Naive thymus-derived CD4-positive, alpha-beta T cell (primary cell): ENCODE measurements at regions not wholly inside any gene's neighbourhood (a gene's known extent, or its start where the extent isn't known, plus 50 kb on each side); places are given as distances from the start of the nearest gene placed in this dataset.

Experiments used
- ATAC-seq: fragments of 150-1000 bp; cut with Tn5 transposase; 2 replicates; pipeline ENCODE4 v1.10.0; 2021; ENCODE audit warnings: mild to moderate bottlenecking, moderate library complexity
- CTCF ChIA-PET: fragments of 350-600 bp; sonication (Branson Sonifier 250); formaldehyde crosslinking; loops from one replicate; lab custom pipeline; 2021; ENCODE audit warnings: antibody characterized with exemption; lab: Charles Lee
- POLR2A ChIA-PET: fragments of 350-600 bp; sonication (Branson Sonifier 250); formaldehyde crosslinking; loops from one replicate; lab custom pipeline; 2021; ENCODE audit warnings: antibody characterized with exemption, inconsistent platforms; lab: Charles Lee
- DNase-seq, 9 donors: peaks; one replicate each; pipeline versions ENCODE4 v3.0.0 to v3.0.0-alpha.2; 2020 to 2022; ENCODE audit warnings: mixed read lengths in 1 of 9
- H3K27ac ChIP-seq: one replicate; pipeline ENCODE4 v1.7.0; 2013; ENCODE audit warnings: mild to moderate bottlenecking, low read depth, low read length, moderate library complexity
- H3K27me3 ChIP-seq, 2 donors: one replicate each; pipeline ENCODE4 v1.7.0; 2013; ENCODE audit warnings: low read length in 2 of 2, mild to moderate bottlenecking in 2 of 2, moderate library complexity in 2 of 2; ENCODE audit not compliant: control insufficient read depth in 2 of 2, insufficient read depth in 2 of 2
- H3K36me3 ChIP-seq, 3 experiments: 1 replicate in 2 of 3; 2 replicates in 1 of 3; pipeline ENCODE4 v1.7.0; 2013; ENCODE audit warnings: low read length in 3 of 3, mild to moderate bottlenecking in 3 of 3, moderate library complexity in 1 of 3; ENCODE audit not compliant: insufficient read depth in 3 of 3, control insufficient read depth in 2 of 3
- H3K4me1 ChIP-seq, 2 donors: one replicate each; pipeline ENCODE4 v1.7.0; 2013; ENCODE audit warnings: low read length in 2 of 2, mild to moderate bottlenecking in 2 of 2, moderate library complexity in 1 of 2; ENCODE audit not compliant: control insufficient read depth in 2 of 2, insufficient read depth in 2 of 2
- H3K4me3 ChIP-seq: 2 replicates; pipeline ENCODE4 v1.7.0; 2013; ENCODE audit warnings: mild to moderate bottlenecking, low read length
- H3K9me3 ChIP-seq, 3 experiments: 1 replicate in 2 of 3; 2 replicates in 1 of 3; pipeline ENCODE4 v1.7.0; 2013; ENCODE audit warnings: low read length in 3 of 3; ENCODE audit not compliant: control insufficient read depth in 2 of 3
- H3K27ac Mint-ChIP-seq, 9 donors: one replicate each; pipeline ENCODE4 v1.8.0; 2020 to 2022; ENCODE audit warnings: mixed read lengths in 9 of 9, mild to moderate bottlenecking in 8 of 9, moderate library complexity in 5 of 9, inconsistent platforms in 2 of 9
- H3K27me3 Mint-ChIP-seq, 5 donors: one replicate each; pipeline ENCODE4 v1.8.0; 2021 to 2022; ENCODE audit warnings: mixed read lengths in 5 of 5, mild to moderate bottlenecking in 1 of 5
- H3K36me3 Mint-ChIP-seq, 5 donors: one replicate each; pipeline ENCODE4 v1.8.0; 2020 to 2022; ENCODE audit warnings: mixed read lengths in 5 of 5, mild to moderate bottlenecking in 3 of 5, inconsistent platforms in 1 of 5
- H3K4me1 Mint-ChIP-seq, 7 donors: one replicate each; pipeline ENCODE4 v1.8.0; 2020 to 2022; ENCODE audit warnings: mixed read lengths in 7 of 7, mild to moderate bottlenecking in 3 of 7, inconsistent platforms in 1 of 7
- H3K4me3 Mint-ChIP-seq, 10 donors: one replicate each; pipeline ENCODE4 v1.8.0; 2020 to 2022; ENCODE audit warnings: mild to moderate bottlenecking in 10 of 10, mixed read lengths in 10 of 10, moderate library complexity in 6 of 10, inconsistent platforms in 2 of 10
- H3K9me3 Mint-ChIP-seq, 11 donors: one replicate each; pipeline ENCODE4 v1.8.0; 2020 to 2022; ENCODE audit warnings: mixed read lengths in 11 of 11, mild to moderate bottlenecking in 4 of 11, inconsistent platforms in 1 of 11, moderate library complexity in 1 of 11
- intact Hi-C, 2 donors: fragments of 100-400 bp; cut with micrococcal nuclease; formaldehyde crosslinking; loops; one replicate each; pipeline ENCODE4 v1.15.1; 2023

DNA sequence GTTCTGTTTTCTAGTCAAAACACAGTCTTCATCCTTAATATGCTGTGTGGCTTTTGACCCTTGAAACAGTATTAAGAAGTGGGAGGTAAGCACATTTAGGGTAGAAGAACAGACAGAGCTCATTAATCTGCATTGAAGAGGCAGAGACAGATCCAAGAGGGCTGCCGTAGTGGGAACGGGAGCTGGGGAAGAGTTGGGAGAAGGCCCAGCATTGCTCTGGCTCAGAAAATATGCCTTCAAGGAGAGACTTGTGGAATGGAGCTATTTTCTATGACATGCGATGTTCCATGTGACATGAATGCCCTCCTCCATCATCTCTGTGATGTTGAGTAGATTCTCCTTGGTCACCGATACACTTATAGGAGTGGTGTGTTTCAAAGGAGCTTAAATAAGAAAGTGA, 273.3 kb upstream of the BOD1L1 start:
- intact Hi-C loops: no loop called here
- Histone ChIP-seq H3K4me1 (no peaks in the 10 kb centered on the region), H3K27ac (no peak overlapping the region), H3K9me3 (no peaks in the 10 kb centered on the region), H3K4me3 (no peak overlapping the region), H3K27me3 (no peaks in the 10 kb centered on the region), H3K36me3 (no peaks in the 10 kb centered on the region)
- ATAC-seq (no peak), DNase-seq (no peak)
- Mint-ChIP-seq H3K4me1 (no peaks in the 10 kb centered on the region), H3K4me3 (no peak overlapping the region), H3K36me3 (no peaks in the 10 kb centered on the region), H3K9me3 (peaks cover 0 to 2% (median 0%) of the 10 kb centered on the region in 11 donors), H3K27ac (no peak overlapping the region), H3K27me3 (peaks cover 0 to 7% (median 5%) of the 10 kb centered on the region in 5 donors)
- CTCF ChIA-PET: no interaction called here
- POLR2A ChIA-PET: no interaction called here

DNA sequence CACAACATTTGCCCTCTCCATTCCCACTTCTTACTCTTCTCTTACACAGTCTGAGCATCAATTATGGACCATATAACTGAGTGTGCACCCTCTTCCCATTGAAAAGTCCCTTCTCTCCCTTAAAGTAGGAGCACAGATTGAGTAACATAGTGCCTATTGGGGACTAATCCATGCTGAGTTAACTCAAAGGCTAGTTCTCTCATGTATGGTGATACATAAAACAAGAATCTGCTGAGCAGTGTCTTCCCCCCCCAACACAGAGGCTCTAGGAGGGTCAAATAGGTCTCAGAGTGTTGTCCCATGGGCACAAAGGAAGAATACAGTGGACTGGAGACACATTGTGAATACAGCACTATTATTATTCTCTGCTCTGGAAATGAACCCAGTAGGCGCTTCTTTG, 274.6 kb upstream of the BOD1L1 start:
- POLR2A ChIA-PET: no interaction called here
- no peak for DNase-seq
- no peak for ATAC-seq
- Mint-ChIP-seq H3K4me1 (no peaks in the 10 kb centered on the region), H3K36me3 (no peaks in the 10 kb centered on the region), H3K27ac (no peak overlapping the region), H3K9me3 (peaks cover 0 to 2% (median 0%) of the 10 kb centered on the region in 11 donors), H3K4me3 (no peak overlapping the region), H3K27me3 (peaks cover 0 to 10% (median 5%) of the 10 kb centered on the region in 5 donors)
- H3K4me1 ChIP-seq: no peaks in the 10 kb centered on the region
- H3K9me3 ChIP-seq: no peaks in the 10 kb centered on the region
- intact Hi-C loops: no loop called here
- CTCF ChIA-PET: no interaction called here
- no peak overlapping the region for H3K4me3 ChIP-seq
- H3K27ac ChIP-seq: no peak overlapping the region
- no peaks in the 10 kb centered on the region for H3K27me3 ChIP-seq
- H3K36me3 ChIP-seq: no peaks in the 10 kb centered on the region

DNA sequence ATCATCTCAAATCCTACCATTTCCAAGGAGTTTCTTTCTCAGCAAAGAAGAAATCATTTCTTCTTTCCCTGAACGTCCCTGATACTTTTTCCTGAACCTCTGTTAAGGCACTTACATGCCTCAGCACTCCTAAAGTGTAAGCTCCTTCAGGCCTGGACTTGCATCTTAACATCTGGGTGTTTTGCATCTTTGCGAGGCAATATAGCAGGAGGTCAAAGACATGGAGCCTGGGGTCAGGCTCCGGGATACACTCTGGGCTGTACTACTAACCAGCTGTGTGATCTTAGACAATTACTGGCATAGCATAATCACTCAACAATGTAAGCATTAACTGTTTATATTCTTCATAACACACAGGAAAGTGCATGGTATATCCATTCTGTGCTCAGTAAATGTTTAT, 275.5 kb upstream of the BOD1L1 start:
- POLR2A ChIA-PET: no interaction called here
- ATAC-seq: no peak
- H3K9me3 ChIP-seq: no peaks in the 10 kb centered on the region
- Mint-ChIP-seq H3K4me3 (no peak overlapping the region), H3K4me1 (no peaks in the 10 kb centered on the region), H3K36me3 (no peaks in the 10 kb centered on the region), H3K27ac (no peak overlapping the region), H3K9me3 (peaks cover 0 to 2% (median 0%) of the 10 kb centered on the region in 11 donors), H3K27me3 (peaks cover 0 to 10% (median under 1%) of the 10 kb centered on the region in 5 donors)
- H3K27me3 ChIP-seq: no peaks in the 10 kb centered on the region
- H3K27ac ChIP-seq: no peak overlapping the region
- CTCF ChIA-PET: no interaction called here
- intact Hi-C loops: no loop called here
- H3K4me3 ChIP-seq: no peak overlapping the region
- DNase-seq: no peak
- no peaks in the 10 kb centered on the region for H3K4me1 ChIP-seq
- no peaks in the 10 kb centered on the region for H3K36me3 ChIP-seq

DNA sequence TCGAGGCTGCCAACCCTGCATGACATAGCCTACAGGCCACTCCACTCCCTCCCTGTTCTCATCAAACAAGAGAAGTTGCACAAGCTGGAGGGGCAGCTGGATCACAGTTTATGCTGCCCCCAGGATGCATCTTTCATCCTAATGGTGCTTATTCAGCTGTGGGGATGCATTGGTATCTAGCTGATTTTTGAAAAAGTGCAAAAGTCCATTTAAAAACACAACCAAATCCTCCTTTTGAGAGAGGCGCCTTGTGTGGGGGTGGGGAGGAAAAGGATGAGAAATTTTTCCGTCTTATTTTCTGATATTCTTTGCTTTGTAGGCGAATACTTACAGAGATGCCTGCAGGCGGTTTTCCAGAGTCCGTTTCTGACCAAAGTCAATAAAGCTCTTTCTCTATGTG, 276.4 kb upstream of the BOD1L1 start:
- POLR2A ChIA-PET: no interaction called here
- H3K36me3 Mint-ChIP-seq: no peaks in the 10 kb centered on the region

DNA sequence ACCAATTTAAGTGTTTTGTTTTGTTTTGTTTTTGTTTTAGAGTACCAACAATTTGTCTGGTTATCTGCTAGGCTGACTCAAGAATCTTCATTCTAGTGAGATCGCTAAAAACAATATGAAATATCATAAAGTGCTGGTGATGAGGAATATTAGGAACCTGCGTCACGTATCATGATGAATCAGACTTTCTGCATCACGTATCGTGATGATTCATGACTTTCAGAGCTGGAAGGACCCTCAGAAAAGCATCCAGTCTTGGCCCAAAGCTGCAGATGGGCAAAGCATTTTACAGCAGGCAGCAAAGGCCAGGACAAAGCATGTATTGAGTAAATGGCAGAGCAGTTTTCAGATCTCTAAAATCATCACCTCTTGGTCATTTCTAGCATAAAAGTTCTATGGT, 278.0 kb upstream of the BOD1L1 start:
- Mint-ChIP-seq H3K9me3 (no peaks in the 10 kb centered on the region), H3K4me3 (no peak overlapping the region), H3K27ac (no peak overlapping the region), H3K4me1 (no peaks in the 10 kb centered on the region), H3K27me3 (peaks cover 0 to 7% (median 0%) of the 10 kb centered on the region in 5 donors), H3K36me3 (no peaks in the 10 kb centered on the region)
- no peak overlapping the region for H3K4me3 ChIP-seq
- H3K36me3 ChIP-seq: no peaks in the 10 kb centered on the region
- DNase-seq (no peak), ATAC-seq (no peak)
- no peak overlapping the region for H3K27ac ChIP-seq
- H3K9me3 ChIP-seq: no peaks in the 10 kb centered on the region
- ChIA-PET CTCF (no interaction called here), POLR2A (no interaction called here)
- H3K27me3 ChIP-seq: no peaks in the 10 kb centered on the region
- no peaks in the 10 kb centered on the region for H3K4me1 ChIP-seq
- intact Hi-C loops: no loop called here

More for the DNA sequence above, 276.4 kb upstream of the BOD1L1 start:
- Mint-ChIP-seq H3K27ac (no peak overlapping the region), H3K4me3 (no peak overlapping the region), H3K27me3 (peaks cover 0 to 10% (median 0%) of the 10 kb centered on the region in 5 donors), H3K4me1 (no peaks in the 10 kb centered on the region), H3K9me3 (peaks cover 0 to 2% (median 0%) of the 10 kb centered on the region in 11 donors)
- Histone ChIP-seq H3K27me3 (no peaks in the 10 kb centered on the region), H3K27ac (no peak overlapping the region), H3K9me3 (no peaks in the 10 kb centered on the region), H3K4me1 (no peaks in the 10 kb centered on the region), H3K36me3 (no peaks in the 10 kb centered on the region), H3K4me3 (no peak overlapping the region)
- CTCF ChIA-PET: no interaction called here
- intact Hi-C loops: no loop called here
- DNase-seq: no peak
- ATAC-seq: no peak

DNA sequence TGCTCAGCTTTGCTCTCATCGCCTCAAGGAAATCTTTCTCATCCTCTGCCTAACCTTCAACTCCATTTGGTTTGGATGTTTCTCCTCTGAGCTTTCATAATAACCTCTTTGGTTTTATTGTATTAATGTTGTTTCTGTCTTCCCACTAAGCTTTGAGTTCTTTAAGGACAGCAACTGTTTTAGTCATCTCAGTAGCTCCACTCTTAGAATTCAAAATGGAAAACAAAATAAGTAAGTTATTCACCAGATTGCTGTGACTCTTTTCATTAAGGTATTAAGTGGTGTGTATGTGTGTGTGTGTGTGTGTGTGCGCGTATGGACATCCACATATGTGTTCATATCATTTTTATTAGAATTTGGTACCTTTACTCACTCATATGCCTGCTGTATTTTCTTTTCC, 279.2 kb upstream of the BOD1L1 start:
- Histone ChIP-seq H3K4me1 (no peaks in the 10 kb centered on the region), H3K9me3 (no peaks in the 10 kb centered on the region), H3K4me3 (no peak overlapping the region), H3K36me3 (no peaks in the 10 kb centered on the region), H3K27me3 (no peaks in the 10 kb centered on the region), H3K27ac (no peak overlapping the region)
- ChIA-PET CTCF (no interaction called here), POLR2A (no interaction called here)
- no peaks in the 10 kb centered on the region for H3K4me1 Mint-ChIP-seq
- no peaks in the 10 kb centered on the region for H3K9me3 Mint-ChIP-seq
- no peak for ATAC-seq
- H3K27me3 Mint-ChIP-seq: peaks cover 0 to 14% (median 0%) of the 10 kb centered on the region in 5 donors
- no peak for DNase-seq
- no peak overlapping the region for H3K27ac Mint-ChIP-seq
- H3K4me3 Mint-ChIP-seq: no peak overlapping the region
- H3K36me3 Mint-ChIP-seq: no peaks in the 10 kb centered on the region
- intact Hi-C loops: no loop called here

DNA sequence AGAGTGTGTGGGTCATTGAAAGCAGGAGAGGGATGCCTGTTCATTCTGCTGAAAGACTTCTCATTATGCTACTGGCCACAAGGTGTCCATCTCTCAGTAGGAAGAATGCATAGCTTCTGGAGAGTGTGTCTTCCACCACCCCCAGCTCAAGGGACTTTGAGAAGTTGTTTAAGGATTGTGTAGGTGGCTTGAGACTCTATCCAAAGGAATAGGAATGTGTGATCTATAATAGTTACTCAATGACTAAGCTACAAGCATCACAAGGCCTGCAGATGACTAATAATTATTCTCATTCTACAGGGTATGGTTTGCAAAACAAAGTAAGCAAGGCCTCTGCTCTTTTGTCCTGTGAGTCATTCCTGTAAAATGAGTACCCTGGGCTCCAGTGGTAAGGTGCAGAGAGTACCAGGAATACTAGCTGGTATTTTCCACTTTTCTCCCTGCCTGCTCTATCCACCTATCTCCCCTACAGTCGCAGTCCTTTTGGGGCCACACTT, 279.8 kb upstream of the BOD1L1 start:
- intact Hi-C loops: no loop called here
- Mint-ChIP-seq H3K4me3 (no peak overlapping the region), H3K27me3 (peaks cover 0 to 15% (median 0%) of the 10 kb centered on the region in 5 donors), H3K9me3 (no peaks in the 10 kb centered on the region), H3K4me1 (no peaks in the 10 kb centered on the region), H3K27ac (no peak overlapping the region), H3K36me3 (no peaks in the 10 kb centered on the region)
- ATAC-seq (no peak), DNase-seq (no peak)
- H3K4me3 ChIP-seq: no peak overlapping the region
- ChIA-PET POLR2A (no interaction called here), CTCF (no interaction called here)
- no peak overlapping the region for H3K27ac ChIP-seq
- H3K9me3 ChIP-seq: no peaks in the 10 kb centered on the region
- H3K36me3 ChIP-seq: no peaks in the 10 kb centered on the region
- no peaks in the 10 kb centered on the region for H3K27me3 ChIP-seq
- no peaks in the 10 kb centered on the region for H3K4me1 ChIP-seq
